ENCODE measurements at regions not wholly inside any gene's neighbourhood (a gene's known extent, or its start where the extent isn't known, plus 50 kb on each side); places are given as distances from the start of the nearest gene placed in this dataset.

DNA sequence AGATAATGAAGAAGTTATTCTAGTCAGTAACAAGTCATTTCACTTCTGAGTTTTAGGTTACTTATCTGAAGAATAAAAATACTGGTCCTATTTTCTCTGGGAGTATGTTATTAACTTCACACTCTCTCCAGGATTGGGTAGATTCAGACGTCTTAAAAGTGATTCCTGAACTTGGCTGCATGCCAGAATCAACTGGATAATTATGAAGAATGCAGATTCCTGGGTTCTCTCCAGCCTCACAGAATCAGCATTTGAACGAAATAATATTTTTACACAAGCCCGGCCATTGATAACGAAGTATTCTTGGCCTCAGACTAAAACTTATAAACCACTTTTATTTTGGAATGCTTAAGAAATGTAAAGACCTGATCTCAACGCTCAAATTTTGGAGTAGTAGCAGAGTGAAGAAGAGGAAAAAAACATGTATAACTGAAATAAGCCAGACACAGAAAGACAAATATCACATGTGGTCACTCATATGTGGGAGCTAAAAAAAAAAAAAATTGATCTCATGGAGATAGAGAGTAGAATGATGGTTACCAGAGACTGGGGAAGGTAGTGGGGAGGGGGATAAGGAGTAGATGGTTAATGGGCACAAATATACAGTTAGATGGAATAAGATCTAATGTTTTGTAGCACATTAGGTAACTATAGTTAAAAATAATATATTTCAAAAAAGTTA is 507.3 kb downstream of the ISL1 start:
- FAIRE-seq, result no peak
- no peak for DNase-seq (ENCODE audit: insufficient read length, low spot score)
- no peak for TF ChIP-seq POLR2AphosphoS5 (IDR thresholded peaks at IDR 0.05; ENCODE audit: low read depth, low read length)
- TF ChIP-seq SPI1 (IDR thresholded peaks at IDR 0.05; ENCODE audit: low read depth, low read length), result no peak
- TF ChIP-seq POU2F2 (IDR thresholded peaks at IDR 0.05; ENCODE audit: low read depth, low read length), result no peak
- TF ChIP-seq TAF1 (IDR thresholded peaks at IDR 0.05; ENCODE audit: low read depth, low read length), result no peak
- TF ChIP-seq POLR2A (IDR thresholded peaks at IDR 0.05; ENCODE audit: low read depth, low read length), result no peak
- no peak for TF ChIP-seq PAX5 (IDR thresholded peaks at IDR 0.05; ENCODE audit: insufficient read depth, low read length, severe bottlenecking)

DNA sequence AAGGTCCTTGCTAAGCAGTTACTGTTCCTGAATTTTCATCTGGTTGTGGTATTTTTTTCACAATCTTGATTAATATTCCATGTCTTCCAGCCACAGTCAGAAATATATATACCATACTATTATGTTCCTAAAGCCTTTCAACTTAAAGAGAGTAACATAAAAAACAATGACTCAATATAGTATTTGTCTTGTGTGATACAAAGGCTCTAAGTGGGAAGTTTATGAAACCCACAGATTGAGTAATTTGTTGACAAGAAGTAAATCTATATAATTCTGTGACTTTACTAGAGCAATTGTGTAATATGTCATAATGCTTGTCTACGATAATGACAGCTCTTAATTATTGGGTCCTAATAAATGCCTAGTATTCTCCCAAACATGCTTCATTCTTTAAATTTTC is 509.4 kb downstream of the ISL1 start:
- DNase-seq (ENCODE audit: insufficient read length, low spot score) (no peak), FAIRE-seq (no peak)
- no peak for TF ChIP-seq PAX5 (IDR thresholded peaks at IDR 0.05; ENCODE audit: insufficient read depth, low read length, severe bottlenecking)
- no peak for TF ChIP-seq SPI1 (IDR thresholded peaks at IDR 0.05; ENCODE audit: low read depth, low read length)
- TF ChIP-seq POLR2AphosphoS5 (IDR thresholded peaks at IDR 0.05; ENCODE audit: low read depth, low read length), result no peak
- no peak for TF ChIP-seq POLR2A (IDR thresholded peaks at IDR 0.05; ENCODE audit: low read depth, low read length)
- TF ChIP-seq POU2F2 (IDR thresholded peaks at IDR 0.05; ENCODE audit: low read depth, low read length), result no peak
- TF ChIP-seq TAF1 (IDR thresholded peaks at IDR 0.05; ENCODE audit: low read depth, low read length), result no peak

DNA sequence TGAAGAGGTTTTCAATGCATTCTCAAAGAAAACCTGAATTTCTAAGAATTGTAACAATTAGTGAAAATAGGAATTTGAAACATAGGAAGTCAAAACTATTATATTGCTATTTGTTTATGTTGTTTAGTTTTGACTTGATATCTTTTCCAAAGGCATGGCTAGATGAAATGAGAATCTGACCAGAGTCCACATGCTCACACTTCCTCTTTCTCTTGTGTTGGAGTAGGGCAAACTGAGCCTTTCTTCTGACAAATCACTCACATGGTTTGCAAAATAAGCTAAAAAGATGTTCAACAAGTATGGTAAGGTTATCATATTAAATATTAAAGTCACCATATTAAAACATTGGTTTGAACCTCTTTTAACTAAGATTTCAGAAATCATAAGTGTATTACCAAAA is 512.6 kb downstream of the ISL1 start:
- peak; percentile 74 for TF ChIP-seq SPI1 (IDR thresholded peaks at IDR 0.05; ENCODE audit: low read depth, low read length)
- no peak for TF ChIP-seq TAF1 (IDR thresholded peaks at IDR 0.05; ENCODE audit: low read depth, low read length)
- FAIRE-seq, result no peak

DNA sequence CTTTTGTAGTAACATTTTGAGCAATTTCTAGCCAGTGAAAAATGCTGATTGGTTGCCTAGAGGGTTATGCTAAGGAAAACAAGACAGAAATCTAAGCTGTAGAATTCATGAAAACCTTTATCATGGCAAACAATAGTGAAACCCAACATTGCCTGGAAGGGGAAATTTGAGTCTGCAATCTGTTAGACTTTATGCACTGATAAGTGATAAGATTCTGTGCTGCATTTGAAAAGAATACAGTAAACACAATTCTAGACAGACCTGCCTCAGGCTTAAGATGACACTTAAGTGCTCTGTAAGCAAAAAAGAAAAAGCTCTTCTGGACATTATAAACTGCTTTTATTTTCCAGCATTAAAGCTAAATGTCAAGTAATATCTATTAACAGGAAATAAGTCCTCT is 519.3 kb downstream of the ISL1 start:
- FAIRE-seq (no peak), DNase-seq (ENCODE audit: insufficient read length, low spot score) (no peak)

More for the DNA sequence above, 512.6 kb downstream of the ISL1 start:
- DNase-seq (ENCODE audit: insufficient read length, low spot score), result no peak

DNA sequence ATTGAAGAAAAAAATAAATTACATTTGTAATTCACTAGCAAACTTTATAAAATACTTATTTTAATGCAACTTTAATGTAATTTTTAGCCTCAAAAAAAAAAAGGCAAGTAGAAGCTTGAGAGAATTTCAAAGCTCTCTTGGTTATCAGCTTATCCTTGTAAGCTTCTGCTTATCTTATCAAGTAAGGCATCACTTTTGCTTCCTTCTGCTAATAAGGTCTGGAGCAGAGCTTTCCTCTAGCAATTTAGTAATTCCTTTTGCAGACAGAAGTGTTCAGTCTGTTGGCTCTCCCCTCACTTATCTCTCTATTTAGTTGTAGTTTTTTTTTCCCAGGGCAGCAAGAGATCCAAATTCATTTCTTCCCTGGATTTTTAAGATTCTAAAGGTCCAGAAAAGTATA is 525.0 kb downstream of the ISL1 start:
- FAIRE-seq, result no peak
- DNase-seq (ENCODE audit: insufficient read length, low spot score), result no peak
- no peak for TF ChIP-seq SPI1 (IDR thresholded peaks at IDR 0.05; ENCODE audit: low read depth, low read length)
- no peak for TF ChIP-seq POLR2A (IDR thresholded peaks at IDR 0.05; ENCODE audit: low read depth, low read length)
- no peak for TF ChIP-seq TAF1 (IDR thresholded peaks at IDR 0.05; ENCODE audit: low read depth, low read length)

More for the DNA sequence above, 519.3 kb downstream of the ISL1 start:
- TF ChIP-seq POU2F2 (IDR thresholded peaks at IDR 0.05; ENCODE audit: low read depth, low read length), result no peak
- no peak for TF ChIP-seq POLR2AphosphoS5 (IDR thresholded peaks at IDR 0.05; ENCODE audit: low read depth, low read length)
- TF ChIP-seq SPI1 (IDR thresholded peaks at IDR 0.05; ENCODE audit: low read depth, low read length), result no peak
- no peak for TF ChIP-seq TAF1 (IDR thresholded peaks at IDR 0.05; ENCODE audit: low read depth, low read length)
- no peak for TF ChIP-seq PAX5 (IDR thresholded peaks at IDR 0.05; ENCODE audit: insufficient read depth, low read length, severe bottlenecking)
- no peak for TF ChIP-seq POLR2A (IDR thresholded peaks at IDR 0.05; ENCODE audit: low read depth, low read length)

DNA sequence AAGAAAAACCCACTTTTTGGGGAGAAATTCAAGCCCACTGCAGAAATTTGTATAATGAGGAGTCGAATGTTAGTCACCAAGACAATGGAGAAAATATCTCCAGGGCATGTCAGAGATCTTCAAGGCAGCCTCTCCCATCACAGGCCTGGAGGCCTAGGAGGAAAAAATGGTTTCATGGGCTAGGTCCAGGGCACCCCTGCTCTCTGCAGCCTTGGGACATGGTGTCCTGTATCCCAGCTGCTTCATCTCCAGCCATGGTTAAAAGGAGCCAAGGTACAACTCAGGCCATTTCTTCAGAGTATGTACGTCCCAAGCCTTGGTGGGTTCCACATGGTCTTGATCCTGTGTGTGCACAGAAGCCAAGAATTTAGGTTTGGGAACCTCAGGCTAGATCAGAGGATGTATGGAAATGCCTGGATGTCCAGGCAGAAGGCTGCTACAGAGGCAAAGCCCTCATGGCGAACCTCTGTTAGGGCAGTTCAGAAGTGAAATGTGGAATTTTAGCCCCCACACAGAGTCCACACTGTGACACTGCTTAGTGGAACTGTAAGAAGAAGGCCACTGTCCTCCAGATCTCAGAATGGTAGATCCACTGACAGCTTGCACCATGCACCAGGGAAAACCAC is 561.4 kb downstream of the ISL1 start:
- TF ChIP-seq TAF1 (IDR thresholded peaks at IDR 0.05; ENCODE audit: low read depth, low read length) (no peak), SPI1 (IDR thresholded peaks at IDR 0.05; ENCODE audit: low read depth, low read length) (no peak), POLR2A (IDR thresholded peaks at IDR 0.05; ENCODE audit: low read depth, low read length) (no peak), PAX5 (IDR thresholded peaks at IDR 0.05; ENCODE audit: insufficient read depth, low read length, severe bottlenecking) (no peak), POU2F2 (IDR thresholded peaks at IDR 0.05; ENCODE audit: low read depth, low read length) (no peak), POLR2AphosphoS5 (IDR thresholded peaks at IDR 0.05; ENCODE audit: low read depth, low read length) (no peak)
- DNase-seq (ENCODE audit: insufficient read length, low spot score) (no peak), FAIRE-seq (no peak)

DNA sequence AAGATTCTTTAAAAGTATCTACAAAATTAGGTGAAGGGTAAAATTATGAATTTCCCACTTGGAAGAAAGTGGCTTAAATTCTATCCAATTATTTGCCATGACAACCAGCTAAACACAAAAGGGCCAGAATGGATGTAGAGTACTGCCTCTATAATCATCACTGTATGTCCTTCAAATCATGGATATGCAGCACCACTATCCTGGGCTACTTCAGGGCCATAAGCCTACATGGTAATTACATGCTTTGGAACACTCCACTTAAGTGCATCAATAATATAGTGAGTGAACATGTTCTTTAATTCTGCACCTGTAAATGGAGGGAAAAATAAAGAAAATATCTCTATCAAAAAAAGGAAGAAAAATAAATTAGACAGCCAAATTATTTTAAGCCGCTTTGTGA is 575.2 kb downstream of the ISL1 start:
- no peak for TF ChIP-seq POLR2A (IDR thresholded peaks at IDR 0.05; ENCODE audit: low read depth, low read length)
- FAIRE-seq (no peak), DNase-seq (ENCODE audit: insufficient read length, low spot score) (no peak)

DNA sequence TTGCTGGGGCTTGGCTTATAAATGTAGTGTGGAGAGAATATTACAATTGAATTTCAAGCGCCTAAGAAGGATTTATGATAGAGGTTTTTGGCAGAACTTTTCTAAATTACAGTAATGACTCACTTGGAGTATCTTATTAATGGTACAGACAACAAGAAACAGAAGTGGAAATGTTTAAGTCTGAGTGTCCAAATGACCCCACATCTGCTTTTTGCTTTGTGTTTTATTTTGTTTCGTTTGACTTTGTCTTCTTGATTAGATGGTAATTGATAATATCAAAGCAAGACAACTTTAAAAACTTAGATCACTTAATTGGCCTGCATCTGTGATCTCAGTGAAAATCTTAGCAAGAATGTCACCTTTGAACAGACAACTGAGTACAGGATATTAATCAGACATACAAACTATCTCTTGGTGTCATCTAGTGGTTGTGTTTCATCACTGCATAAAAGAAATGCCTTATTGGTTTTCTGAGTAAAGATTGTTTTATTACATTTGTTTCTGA is 577.4 kb downstream of the ISL1 start:
- FAIRE-seq, result no peak
- no peak for DNase-seq (ENCODE audit: insufficient read length, low spot score)

DNA sequence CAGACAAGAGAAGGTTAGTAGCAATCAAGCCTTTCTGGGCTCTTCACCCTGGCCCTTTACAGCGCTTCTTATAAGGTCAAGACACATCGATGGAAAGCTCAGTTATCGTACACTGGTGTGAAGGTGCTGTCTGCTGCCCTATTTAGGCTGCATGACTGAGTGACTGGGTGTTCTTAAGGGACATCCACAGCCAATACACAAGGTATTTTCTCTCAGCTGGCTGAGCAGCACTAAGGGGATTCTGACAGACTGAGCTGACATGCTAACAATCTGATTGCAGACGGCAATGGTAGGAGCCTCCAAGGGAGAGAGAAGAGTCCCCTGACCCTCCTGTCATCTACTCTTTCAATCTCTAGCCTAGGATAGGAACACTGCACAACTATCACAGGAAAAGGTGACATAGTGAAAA is 577.9 kb downstream of the ISL1 start:
- FAIRE-seq, result no peak
- no peak for DNase-seq (ENCODE audit: insufficient read length, low spot score)
- TF ChIP-seq POLR2A (IDR thresholded peaks at IDR 0.05; ENCODE audit: low read depth, low read length) (no peak), POU2F2 (IDR thresholded peaks at IDR 0.05; ENCODE audit: low read depth, low read length) (no peak), SPI1 (IDR thresholded peaks at IDR 0.05; ENCODE audit: low read depth, low read length) (no peak), POLR2AphosphoS5 (IDR thresholded peaks at IDR 0.05; ENCODE audit: low read depth, low read length) (no peak), PAX5 (IDR thresholded peaks at IDR 0.05; ENCODE audit: insufficient read depth, low read length, severe bottlenecking) (no peak), TAF1 (IDR thresholded peaks at IDR 0.05; ENCODE audit: low read depth, low read length) (no peak)

More for the DNA sequence above, 577.4 kb downstream of the ISL1 start:
- no peak for TF ChIP-seq POLR2A (IDR thresholded peaks at IDR 0.05; ENCODE audit: low read depth, low read length)
- TF ChIP-seq PAX5 (IDR thresholded peaks at IDR 0.05; ENCODE audit: insufficient read depth, low read length, severe bottlenecking), result no peak
- TF ChIP-seq POLR2AphosphoS5 (IDR thresholded peaks at IDR 0.05; ENCODE audit: low read depth, low read length), result no peak
- TF ChIP-seq SPI1 (IDR thresholded peaks at IDR 0.05; ENCODE audit: low read depth, low read length), result no peak
- no peak for TF ChIP-seq POU2F2 (IDR thresholded peaks at IDR 0.05; ENCODE audit: low read depth, low read length)
- no peak for TF ChIP-seq TAF1 (IDR thresholded peaks at IDR 0.05; ENCODE audit: low read depth, low read length)

DNA sequence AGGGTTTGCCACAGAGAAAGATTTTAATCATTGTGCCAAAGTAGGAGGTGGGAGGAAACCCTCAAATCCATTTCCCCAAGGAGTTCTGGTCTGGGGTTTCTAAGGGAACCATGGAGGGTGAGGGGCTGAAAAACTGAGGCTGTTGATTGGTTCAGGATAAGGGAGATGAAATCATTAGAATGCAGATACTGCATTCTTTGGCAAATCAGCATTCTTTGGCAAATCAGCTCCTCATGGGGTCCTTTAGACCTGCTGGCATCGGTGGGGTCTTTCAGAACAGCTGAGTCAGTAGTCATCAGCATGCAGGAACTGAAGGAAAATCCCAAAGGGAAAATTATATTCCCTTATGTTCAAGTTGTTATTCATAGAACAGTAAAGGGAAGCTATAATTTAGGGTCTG is 585.5 kb downstream of the ISL1 start:
- DNase-seq (ENCODE audit: insufficient read length, low spot score) (no peak), FAIRE-seq (no peak)
- TF ChIP-seq TAF1 (IDR thresholded peaks at IDR 0.05; ENCODE audit: low read depth, low read length), result no peak
- TF ChIP-seq POU2F2 (IDR thresholded peaks at IDR 0.05; ENCODE audit: low read depth, low read length), result no peak
- TF ChIP-seq POLR2A (IDR thresholded peaks at IDR 0.05; ENCODE audit: low read depth, low read length), result no peak
- TF ChIP-seq PAX5 (IDR thresholded peaks at IDR 0.05; ENCODE audit: insufficient read depth, low read length, severe bottlenecking), result no peak
- no peak for TF ChIP-seq SPI1 (IDR thresholded peaks at IDR 0.05; ENCODE audit: low read depth, low read length)
- TF ChIP-seq POLR2AphosphoS5 (IDR thresholded peaks at IDR 0.05; ENCODE audit: low read depth, low read length), result no peak
